ENCODE measurements at regions not wholly inside any gene's neighbourhood (a gene's known extent, or its start where the extent isn't known, plus 50 kb on each side); places are given as distances from the start of the nearest gene placed in this dataset.

- no peak for DNase-seq (ENCODE audit: low read depth, low spot score)
- in situ Hi-C loops (cut with HindIII; ENCODE audit: low sequenced_read_pairs) = no loop called here
- H3K4me3 ChIP-seq (ENCODE audit: low read depth, low read length) = no peak overlapping the region
- no peak for TF ChIP-seq CTCF (IDR thresholded peaks at IDR 0.05; ENCODE audit: low read depth, low read length)
These were observed 397.6 kb downstream of the PLA2G4A start for GRCh38 chr1:187226396-187226795.

- no peak for DNase-seq (ENCODE audit: low read depth, low spot score)
- TF ChIP-seq CTCF (IDR thresholded peaks at IDR 0.05; ENCODE audit: low read depth, low read length) = no peak
- H3K4me3 ChIP-seq (ENCODE audit: low read depth, low read length) = no peak overlapping the region
- in situ Hi-C loops (cut with HindIII; ENCODE audit: low sequenced_read_pairs) = no loop called here
These were observed 400.0 kb downstream of the PLA2G4A start for GRCh38 chr1:187228790-187229189.

GRCh38 chr1:187229496-187229895 is 400.7 kb downstream of the PLA2G4A start:
- in situ Hi-C loops (cut with HindIII; ENCODE audit: low sequenced_read_pairs) = no loop called here
- no peak for TF ChIP-seq CTCF (IDR thresholded peaks at IDR 0.05; ENCODE audit: low read depth, low read length)
- no peak overlapping the region for H3K4me3 ChIP-seq (ENCODE audit: low read depth, low read length)
- DNase-seq (ENCODE audit: low read depth, low spot score) = no peak

GRCh38 chr1:187234706-187235105 is 406.0 kb downstream of the PLA2G4A start:
- no peak for TF ChIP-seq CTCF (IDR thresholded peaks at IDR 0.05; ENCODE audit: low read depth, low read length)
- DNase-seq (ENCODE audit: low read depth, low spot score) = no peak
- H3K4me3 ChIP-seq (ENCODE audit: low read depth, low read length) = no peak overlapping the region
- in situ Hi-C loops (cut with HindIII; ENCODE audit: low sequenced_read_pairs) = no loop called here

GRCh38 chr1:187236199-187236598 is 407.4 kb downstream of the PLA2G4A start:
- in situ Hi-C loops (cut with HindIII; ENCODE audit: low sequenced_read_pairs) = no loop called here
- H3K4me3 ChIP-seq (ENCODE audit: low read depth, low read length) = no peak overlapping the region
- DNase-seq (ENCODE audit: low read depth, low spot score) = no peak
- TF ChIP-seq CTCF (IDR thresholded peaks at IDR 0.05; ENCODE audit: low read depth, low read length) = no peak

- TF ChIP-seq CTCF (IDR thresholded peaks at IDR 0.05; ENCODE audit: low read depth, low read length) = no peak
- DNase-seq (ENCODE audit: low read depth, low spot score) = no peak
- in situ Hi-C loops (cut with HindIII; ENCODE audit: low sequenced_read_pairs) = no loop called here
- H3K4me3 ChIP-seq (ENCODE audit: low read depth, low read length) = no peak overlapping the region
These were observed 407.9 kb downstream of the PLA2G4A start for GRCh38 chr1:187236676-187237075.

- TF ChIP-seq CTCF (IDR thresholded peaks at IDR 0.05; ENCODE audit: low read depth, low read length) = no peak
- in situ Hi-C loops (cut with HindIII; ENCODE audit: low sequenced_read_pairs) = no loop called here
- no peak for DNase-seq (ENCODE audit: low read depth, low spot score)
- H3K4me3 ChIP-seq (ENCODE audit: low read depth, low read length) = no peak overlapping the region
These were observed 408.8 kb downstream of the PLA2G4A start for GRCh38 chr1:187237542-187237941.

Data from astrocyte of the spinal cord (primary cell).